SH-SY5Y (cell line): ENCODE measurements at regions not wholly inside any gene's neighbourhood (a gene's known extent, or its start where the extent isn't known, plus 50 kb on each side); places are given as distances from the start of the nearest gene placed in this dataset.

Experiments used
- GATA2 ChIP-seq: IDR thresholded peaks from 2 replicates; pipeline ENCODE4 v1.6.1; 2011; ENCODE audit warnings: mild to moderate bottlenecking, low read depth, low read length
- GATA3 ChIP-seq: IDR thresholded peaks from 2 replicates; pipeline ENCODE4 v1.6.1; 2011; ENCODE audit warnings: low read depth, mild to moderate bottlenecking, low read length, moderate library complexity

DNA sequence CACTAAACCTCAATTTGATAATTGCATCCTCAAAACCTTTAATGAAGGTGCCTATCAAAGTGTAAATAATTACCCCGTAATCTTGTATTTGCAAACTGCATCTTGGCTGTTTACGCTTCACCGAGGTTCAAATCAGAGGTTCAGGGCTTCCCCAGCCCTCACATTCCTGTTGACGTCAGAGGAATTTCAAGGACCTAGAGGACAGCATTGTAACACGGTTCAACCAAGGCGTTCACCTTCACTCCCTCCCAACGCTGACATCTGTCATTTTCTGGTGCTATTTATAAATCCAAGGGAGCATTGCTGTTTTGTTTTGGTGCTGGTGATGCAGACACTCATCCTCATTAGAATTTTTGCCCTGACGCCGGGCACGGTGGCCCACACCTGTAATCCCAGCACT is 691.6 kb upstream of the RBFOX1 start:
- TF ChIP-seq GATA2 (no peak), GATA3 (no peak)
